GM21390 (cell line): ENCODE measurements at regions not wholly inside any gene's neighbourhood (a gene's known extent, or its start where the extent isn't known, plus 50 kb on each side); places are given as distances from the start of the nearest gene placed in this dataset.

Source experiments
- ATAC-seq: cut with Tn5 transposase; IDR thresholded peaks from one replicate; pipeline ENCODE4 v1.9.1; 2021; ENCODE audit not compliant: unreplicated experiment

DNA sequence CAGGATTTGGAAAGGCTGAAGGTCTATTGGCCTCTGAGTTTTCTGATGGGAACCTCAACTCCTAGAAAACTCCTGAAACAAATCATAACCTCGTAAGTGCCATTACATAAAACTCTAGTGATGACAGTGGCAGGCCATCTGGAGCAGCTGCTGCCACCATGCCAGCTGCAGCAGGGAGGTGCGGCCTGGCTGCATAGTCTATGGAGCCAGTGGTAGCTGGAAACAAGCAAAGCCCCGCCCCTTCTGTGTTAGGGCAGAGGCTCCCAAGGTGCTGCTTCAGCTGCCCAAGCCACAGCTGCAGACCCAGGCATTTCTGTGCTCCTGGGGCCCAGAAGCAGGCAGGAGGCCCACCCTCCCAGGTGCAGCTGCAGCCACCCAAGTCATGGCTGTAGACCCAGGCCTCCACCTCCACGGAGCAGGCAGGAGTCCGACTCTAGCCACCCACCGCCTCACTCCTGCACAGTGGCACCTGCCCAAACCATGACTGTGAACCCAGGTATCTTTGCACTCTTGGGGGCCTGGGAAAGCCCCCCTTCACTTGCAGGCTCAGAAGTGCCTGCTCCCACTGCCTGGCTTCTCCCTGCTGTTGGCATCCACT lies 254.1 kb upstream of the KCNJ16 start:
- no peak for ATAC-seq

DNA sequence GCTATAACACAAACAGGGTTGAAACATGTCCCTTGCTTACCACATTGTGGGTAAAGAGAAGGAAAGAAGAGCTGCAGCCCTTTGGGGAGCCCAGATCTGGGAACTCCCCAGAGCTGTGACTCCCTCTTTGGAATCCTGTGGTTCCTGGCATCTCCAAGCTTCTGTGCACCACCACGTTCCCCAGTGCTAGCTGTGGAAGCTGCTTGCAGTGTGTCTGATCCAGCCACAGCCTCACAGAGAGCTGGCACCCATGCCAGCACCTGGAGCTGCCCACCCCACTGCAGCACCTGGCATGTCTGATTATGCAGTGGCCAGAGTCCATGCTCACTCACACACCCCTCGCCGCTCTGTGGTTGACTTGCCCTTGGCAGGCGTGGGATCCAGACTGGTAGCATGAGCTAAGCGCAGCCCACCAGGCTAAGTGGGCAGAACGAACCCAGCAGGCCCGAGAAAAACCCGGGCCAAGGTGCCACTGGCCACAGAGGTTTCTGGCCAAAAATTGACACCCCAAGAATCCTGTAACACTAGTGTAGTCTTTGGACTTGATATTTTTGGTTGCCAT lies 252.6 kb upstream of the KCNJ16 start:
- ATAC-seq, result no peak

DNA sequence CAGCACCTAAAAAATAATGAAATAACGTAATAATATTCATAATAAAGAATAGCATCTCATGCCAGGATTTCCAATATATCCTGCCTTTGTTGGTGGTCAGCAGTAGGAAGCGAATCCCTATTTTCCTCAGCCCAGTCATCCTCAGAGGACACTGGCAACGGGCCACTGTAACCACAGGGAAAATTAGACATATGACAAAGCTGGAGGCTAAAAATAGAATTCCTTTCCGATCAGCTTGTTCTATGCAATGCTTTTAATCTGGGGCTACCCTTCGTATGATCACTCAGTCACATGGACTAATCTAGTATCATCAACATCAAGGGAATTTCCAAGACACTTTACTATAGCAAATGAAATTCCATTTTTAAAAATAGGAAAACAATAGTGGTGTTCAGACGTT lies 246.9 kb upstream of the KCNJ16 start:
- ATAC-seq, result no peak

DNA sequence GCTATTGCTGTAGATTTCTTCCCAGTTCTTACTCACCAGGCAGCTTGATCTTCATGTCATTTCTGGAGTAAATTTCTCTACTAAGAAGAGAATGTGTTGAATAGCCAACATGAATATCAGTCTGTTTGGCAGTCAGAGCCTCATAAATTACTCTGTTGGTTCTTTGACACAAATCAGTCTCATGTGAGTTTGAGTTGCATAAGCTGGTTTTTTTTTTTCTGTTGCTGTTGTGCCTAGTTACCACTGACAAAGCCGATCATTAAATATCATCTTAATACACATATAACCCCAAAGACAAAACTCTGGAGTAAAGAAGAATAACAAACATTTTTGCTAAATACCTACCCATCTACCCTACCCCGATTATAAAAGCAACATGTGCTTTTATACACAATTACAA lies 240.5 kb upstream of the KCNJ16 start:
- ATAC-seq, result no peak

DNA sequence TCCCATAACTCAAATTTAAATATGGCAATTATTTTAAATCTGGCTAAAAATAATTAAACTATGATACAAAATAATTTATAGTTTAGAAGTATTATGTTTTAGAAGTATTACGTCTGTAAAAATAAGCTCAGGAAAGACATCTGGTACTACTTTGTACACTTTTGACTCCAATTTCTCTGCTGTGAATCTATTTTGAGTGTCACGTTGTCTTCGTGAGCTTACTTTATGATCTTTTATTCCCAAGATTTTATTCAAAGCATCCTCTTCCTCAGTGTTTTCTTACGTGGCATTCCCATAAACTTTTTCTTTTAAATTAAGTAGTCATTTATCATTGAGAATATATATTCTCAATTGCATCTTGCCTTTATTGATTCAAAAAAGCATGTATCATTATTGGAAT lies 223.3 kb upstream of the KCNJ16 start:
- no peak for ATAC-seq

DNA sequence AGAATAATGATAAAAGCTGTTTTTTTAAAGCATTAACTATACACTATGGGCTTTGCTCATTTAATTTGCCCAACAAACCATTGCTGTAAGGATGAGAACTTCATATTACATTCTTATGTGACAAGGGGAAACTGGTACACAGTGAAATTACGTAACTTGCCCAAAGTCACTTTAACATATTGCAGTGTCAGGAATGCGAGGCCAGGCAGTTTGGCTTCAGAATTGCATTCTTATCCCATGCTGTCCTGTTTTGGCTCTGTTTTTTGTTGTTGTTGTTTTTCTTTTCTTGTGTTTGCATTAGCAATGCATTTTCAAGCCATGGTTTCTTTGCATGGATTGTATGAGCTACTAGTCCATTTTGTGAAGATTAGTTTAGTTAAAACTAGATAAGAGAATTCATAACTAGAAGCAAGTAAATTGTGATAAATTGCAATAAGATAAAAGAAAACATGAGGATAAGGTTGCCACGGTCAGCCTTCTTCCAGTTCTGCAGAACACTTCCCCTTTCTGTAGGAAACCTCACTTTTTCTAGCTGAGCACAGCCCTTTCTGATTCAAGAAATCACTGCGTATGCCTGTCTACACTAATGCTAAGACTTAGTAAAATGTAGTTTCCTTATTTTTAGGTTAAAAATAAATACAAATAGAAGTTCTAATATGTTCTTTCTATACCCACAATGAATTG lies 221.3 kb upstream of the KCNJ16 start:
- no peak for ATAC-seq

DNA sequence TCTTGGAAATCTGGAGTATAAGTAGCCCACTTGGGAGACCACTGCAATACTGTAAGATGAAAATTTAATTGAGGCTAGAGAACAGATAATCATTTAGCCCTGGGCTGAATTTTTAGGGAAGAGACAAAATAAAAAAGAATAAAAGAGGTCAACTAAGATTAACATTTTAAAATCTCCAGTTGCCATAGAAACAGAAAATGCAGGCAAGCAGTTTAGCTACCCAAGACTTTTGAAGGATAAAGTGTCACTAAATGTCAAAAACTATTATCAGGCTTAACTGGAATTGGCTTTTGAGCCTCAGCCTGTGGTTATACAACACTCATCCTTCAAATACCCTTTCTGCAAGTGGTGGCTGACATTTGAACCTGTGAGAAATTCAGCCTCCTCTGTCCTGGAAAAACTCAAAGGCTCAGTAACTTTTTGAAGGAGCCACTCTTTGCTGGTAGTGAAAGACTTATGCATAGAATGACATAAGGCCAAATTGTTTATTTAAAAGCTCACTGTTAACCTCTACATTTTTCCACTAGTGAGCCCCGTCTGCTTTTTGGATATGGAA lies 220.7 kb upstream of the KCNJ16 start:
- no peak for ATAC-seq

DNA sequence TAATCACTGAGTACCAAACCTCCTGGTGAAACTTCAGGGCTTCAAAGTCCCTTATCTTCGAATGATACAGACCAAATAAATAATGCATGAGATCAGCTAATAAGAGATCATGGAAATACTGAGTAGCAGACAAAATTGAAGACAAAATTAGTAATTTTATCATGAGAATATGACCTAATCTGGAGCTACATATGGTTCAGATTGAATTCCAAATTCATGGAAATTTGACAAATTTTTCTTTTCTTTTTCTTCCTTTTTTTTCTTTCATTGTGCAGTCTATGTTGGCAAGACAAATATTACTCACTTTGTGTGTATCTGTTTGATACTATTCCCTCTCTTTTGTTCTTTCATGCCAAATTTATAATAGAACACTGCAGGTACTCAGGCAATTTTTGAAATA lies 218.1 kb upstream of the KCNJ16 start:
- no peak for ATAC-seq

DNA sequence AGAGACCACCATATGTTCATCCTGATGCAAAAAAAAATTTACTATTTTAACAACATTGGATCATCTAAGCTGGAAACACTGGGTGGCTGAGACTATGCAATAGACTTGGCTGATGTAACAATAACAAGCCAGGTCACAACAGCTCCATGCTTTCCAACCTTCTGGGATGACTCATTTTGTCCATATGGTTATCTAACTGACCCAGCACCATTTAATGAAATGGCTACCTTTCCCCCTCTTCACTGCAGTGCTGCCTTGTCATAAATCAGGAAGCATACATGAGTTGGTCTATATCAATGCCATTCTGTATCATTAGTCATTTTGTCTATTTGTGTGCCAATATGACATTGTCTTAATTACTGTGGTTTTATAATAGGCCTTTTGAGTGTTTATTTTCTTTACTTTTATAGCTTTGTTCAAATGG lies 217.6 kb upstream of the KCNJ16 start:
- ATAC-seq, result no peak

DNA sequence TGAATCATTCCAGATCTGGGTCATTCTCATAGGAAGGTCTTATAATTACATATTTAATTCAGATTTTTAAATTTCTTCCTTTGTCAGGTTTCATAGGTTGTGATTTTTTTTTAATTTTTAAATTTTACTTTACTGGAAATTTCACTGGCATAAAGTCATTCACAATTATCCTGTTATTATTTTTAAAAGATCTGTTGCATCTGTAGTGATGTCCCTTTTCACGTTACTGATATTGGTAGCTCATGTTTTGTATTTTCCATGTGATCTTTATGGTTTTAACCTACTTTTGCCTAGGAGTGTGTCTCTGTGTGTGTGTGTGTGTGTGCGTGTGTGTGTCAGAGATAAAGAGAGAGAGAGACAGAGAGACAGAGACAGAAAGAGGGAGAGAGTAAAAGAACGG lies 216.6 kb upstream of the KCNJ16 start:
- no peak for ATAC-seq

DNA sequence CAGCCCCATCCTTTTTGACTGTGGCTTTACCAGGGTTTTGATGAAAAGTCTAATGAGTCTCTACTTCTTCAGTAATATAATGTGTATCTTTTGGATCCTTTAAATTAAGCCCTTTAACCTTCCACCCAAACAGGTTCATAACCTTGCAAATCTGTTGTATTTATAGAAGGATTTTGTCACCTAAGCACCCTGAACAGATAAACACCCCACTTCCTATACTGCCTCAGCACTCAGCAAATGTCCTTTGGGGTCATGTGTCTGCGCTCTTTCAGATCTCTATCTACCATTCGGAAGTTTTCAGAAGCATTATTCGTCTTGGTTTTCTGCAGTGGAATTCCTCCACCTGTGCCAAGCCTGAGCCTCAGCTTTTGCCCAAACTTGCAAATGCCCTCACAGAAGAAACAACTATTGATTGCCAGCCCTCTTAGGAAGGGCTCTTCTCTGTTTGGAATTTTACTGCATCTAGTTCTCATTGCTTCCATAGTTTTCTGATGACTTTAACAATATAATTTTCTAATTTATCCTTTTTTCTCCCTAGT lies 214.8 kb upstream of the KCNJ16 start:
- ATAC-seq, result no peak

DNA sequence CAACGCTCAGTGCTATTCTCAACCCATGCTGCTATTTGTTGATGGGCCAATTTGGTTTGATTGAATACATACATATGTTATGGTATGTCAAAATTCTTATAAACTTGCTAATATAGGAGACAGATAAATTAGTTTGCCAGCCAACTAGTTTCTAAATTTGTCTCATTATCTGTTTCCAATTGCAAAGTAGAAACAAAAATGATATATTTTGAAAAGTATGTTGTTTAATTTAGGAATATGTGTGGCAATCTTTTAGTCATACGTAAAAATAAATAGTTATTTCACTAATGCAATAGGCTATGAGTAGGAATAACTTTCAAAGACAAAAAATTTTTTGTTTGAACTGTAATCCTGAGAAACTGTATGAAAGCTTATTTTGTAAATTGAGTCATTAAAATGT lies 210.6 kb upstream of the KCNJ16 start:
- no peak for ATAC-seq

DNA sequence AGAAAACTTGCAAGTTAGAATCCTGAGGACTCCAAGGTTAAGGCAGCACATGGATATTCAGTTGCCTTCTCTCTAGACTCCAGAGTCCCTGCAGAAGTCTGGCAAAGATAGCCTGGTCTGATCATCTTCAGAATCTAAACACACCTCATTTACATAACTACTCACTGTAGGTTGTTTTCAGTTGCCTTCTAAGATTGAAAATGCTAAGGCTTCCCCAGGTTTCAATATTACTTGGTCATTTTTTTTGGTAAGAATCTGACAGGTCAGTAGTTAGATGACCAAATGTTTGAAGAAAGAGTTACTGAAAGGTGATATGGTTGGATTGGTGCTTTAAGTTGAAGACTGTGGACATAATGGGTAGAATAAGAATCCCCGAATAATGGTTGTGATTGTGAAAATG lies 205.4 kb upstream of the KCNJ16 start:
- peak; percentile 89 for ATAC-seq

DNA sequence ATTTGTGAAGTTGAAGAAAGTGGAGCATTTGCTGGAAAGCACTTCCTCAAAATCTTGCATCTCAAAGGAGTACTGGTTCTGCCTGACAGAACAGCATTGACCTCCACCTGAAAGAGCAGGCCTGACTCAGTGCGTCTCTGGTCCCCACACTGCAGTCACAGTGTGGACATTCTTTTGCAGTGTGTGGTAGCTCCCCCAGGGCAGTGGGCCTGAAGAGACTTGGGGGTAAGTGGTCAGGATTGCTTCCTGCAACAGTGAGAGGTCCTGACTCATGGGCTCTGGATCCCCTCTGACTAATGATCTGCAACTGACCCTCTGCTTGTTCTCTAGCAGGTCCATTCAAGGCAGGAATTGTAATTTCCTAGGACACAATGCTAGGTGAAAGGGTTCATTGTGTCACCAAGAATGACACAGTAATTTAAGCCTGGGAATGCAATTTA lies 204.9 kb upstream of the KCNJ16 start:
- ATAC-seq, result peak; percentile 66

DNA sequence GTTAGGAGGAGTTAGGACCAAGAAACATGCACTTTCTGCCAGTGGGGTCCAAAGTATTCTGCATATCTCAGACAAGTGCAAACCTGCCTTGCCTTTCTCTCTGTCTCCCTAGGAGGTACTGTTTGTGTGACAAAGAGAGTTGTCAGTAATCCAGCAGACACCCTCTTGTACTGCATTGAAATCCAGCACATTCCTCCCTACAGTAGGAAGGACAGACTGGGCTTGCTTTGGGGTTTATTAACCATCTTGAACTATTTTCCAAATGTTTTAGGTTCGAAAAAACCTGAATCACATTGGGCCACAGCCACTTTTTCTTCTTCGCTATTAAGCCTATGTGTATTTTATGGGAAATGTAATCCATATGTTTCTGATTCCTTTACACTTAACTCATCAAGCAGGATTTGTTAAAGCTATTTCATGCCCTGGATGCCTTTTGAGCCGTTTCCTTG lies 204.2 kb upstream of the KCNJ16 start:
- no peak for ATAC-seq

DNA sequence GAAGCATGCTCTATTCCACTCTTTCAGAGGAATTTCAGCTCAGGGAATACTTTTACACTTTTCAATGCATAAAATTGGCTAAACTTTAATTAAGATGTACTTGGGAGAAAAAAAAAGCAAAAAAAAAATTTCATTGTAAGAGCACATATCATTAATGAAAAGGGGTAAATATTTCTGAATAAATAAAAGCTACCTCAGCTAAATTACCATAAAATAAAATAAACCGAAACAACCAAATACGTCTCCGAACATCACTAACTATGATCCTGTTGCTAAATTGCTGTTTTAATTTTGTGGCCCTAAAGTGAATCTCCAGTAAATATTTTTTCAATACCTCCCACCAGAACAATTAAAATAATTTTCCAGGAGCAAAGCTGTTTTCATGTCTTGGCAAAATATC lies 203.7 kb upstream of the KCNJ16 start:
- no peak for ATAC-seq

DNA sequence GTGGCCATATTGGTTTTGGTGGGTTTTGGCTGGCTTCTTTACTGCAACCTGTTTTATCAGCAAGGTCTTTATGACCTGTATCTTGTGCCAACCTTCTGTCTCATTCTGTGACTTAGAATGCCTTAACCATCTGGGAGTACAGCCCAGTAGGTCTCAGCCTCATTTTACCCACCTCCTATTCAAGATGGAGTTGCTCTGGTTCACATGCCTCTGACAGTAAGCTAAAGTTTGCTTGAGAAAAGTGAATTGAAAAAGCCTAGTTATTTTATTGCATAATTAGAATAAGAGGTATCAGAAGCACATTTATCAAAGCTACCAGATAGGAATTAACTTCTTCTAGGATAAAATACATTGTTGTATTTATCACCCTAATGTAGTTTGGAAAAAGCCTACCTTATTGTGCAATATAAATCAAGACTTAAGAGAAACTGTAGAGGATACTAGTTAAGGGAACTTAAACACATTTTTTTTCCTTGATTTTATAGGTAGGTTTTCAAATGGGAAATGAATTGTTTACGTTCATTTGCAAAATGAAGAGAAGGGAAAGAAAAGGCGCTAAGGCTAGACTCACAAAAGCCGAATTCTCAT lies 202.3 kb upstream of the KCNJ16 start:
- no peak for ATAC-seq

DNA sequence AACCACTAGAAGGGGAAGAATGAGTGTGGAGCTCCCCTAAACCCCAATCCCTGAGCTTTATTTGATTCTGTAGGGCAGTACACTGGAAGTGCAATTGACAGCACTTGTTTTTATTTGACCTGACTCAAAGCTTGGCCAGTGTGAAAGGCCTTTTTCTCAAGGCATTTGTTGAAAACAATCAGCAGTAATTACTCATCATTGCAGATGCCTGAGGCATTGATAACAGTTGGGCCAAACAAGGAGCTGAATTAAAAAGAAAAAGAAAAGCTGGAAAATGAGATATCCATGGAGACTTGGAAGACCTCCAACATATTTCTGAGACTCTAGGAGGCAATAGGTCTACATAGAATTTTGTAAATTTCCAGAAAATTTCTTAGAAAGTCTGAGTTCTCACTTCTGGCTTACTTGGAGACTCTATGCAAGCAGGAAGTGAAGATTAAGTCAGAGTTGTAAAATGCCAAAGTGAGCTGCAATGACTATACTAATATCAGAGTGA lies 200.8 kb upstream of the KCNJ16 start:
- ATAC-seq, result no peak

DNA sequence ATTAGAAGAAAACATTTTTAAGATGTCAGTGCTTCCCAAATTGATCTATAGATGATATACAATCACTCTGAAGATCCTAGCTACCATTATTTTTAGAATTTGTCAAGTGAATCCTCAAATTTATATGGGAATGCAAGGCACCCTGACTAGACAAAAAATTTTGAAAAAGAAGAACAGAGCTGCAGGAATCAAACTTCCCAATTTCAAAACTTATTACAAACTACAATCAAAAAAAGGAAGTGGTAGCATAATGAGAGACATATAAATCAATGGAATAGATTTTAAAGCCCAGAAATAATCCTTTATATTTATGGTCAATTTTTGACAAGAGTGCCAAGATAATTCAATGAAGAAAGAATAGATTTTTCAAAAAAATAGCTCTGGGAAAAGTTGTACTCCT lies 198.3 kb upstream of the KCNJ16 start:
- ATAC-seq, result no peak

DNA sequence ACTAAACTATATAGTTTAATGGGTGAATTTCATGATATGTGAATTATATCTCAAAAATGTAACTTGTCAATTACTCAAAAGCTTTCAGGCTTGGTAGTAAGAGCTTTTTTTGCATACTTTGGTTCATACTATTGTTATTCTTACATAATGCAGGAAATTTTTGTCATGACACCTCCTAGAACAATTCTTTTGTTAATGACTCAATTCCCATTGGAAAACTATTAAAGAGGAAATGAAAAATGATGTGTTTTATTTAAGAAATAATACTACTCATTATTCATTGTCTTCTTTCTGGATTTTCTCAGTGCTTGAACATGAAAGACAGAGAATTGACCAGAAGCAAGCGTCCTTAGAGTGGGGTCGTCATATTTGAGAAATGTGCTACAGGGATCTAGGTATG lies 196.4 kb upstream of the KCNJ16 start:
- no peak for ATAC-seq

DNA sequence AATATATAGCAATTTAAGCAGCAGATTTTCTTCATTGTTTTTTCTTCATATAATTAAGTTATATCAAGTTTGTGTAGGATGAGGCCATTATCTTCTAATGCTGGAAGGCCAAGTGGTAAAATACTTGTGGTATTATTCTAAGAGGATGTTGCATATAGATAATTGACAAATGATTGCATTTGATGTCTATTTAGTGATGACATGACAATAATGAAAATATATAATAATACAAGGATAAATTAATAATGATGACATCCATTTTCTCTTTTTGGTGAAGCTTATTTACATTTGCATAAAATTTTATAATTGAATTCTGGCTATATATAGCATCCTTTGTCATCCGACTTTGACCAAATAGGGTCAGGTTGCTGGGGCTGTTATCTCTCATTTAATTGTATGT lies 195.4 kb upstream of the KCNJ16 start:
- ATAC-seq, result no peak
